AG10803 (cell line): ENCODE measurements at regions not wholly inside any gene's neighbourhood (a gene's known extent, or its start where the extent isn't known, plus 50 kb on each side); places are given as distances from the start of the nearest gene placed in this dataset.

ENCODE experiments used
- DNase-seq: peaks from one replicate; pipeline ENCODE4 v3.0.0; 2010; ENCODE audit warnings: low read depth
- H3K4me3 ChIP-seq: 2 replicates; pipeline ENCODE4 v1.5.1; 2011; ENCODE audit warnings: mild to moderate bottlenecking, low read length, control low read depth
- CTCF ChIP-seq: conservative IDR thresholded peaks from 2 replicates; pipeline ENCODE4 v1.5.1; 2011; ENCODE audit warnings: mild to moderate bottlenecking, low read length, control low read depth, inconsistent platforms

- no peak for TF ChIP-seq CTCF
- DNase-seq = no peak
- H3K4me3 ChIP-seq = no peak overlapping the region
These were observed 131.7 kb downstream of the TMEM114 start for GRCh38 chr16:8458481-8459046.

DNA sequence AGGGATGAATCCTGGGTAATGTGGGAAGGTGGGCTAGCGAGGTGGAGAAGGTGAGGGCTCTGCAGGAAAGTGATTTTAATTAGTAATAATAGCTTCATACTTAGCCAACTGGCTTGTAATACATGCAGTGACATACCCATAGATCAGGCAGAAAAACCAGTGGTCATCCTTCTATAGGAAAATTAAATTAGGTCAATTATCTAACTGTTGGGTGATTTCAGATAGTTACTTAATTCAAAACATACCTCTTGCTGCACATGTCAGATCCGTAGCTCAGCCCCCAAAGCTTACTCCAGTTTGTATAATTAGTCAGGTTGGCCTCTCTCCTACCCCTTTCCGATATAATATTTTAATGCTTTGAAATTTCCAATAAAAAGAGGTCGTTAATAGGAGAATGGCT, 137.0 kb downstream of the TMEM114 start:
- no peak for DNase-seq
- H3K4me3 ChIP-seq = no peak overlapping the region
- TF ChIP-seq CTCF = no peak

DNA sequence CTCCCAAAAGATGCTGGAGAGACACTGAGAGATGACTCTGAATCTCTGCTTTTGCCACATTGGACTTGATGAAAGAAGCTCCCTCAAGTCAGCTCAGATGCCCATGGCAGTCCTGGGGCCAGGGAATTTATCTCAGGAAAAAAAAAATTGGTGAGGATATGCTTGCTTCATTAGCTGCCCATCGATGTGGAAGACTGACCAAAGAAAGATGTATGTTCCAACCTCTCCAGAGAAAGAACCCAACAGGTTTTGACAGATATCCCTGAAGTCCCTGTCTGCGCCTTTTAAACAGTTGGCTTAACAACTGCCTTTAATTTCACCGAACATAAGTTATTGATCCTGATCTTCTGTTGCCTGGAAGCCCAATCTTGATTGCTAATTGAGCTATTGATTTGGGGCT, 137.4 kb downstream of the TMEM114 start:
- no peak for TF ChIP-seq CTCF
- DNase-seq = no peak
- no peak overlapping the region for H3K4me3 ChIP-seq

GRCh38 chr16:8436931-8437330, 153.4 kb downstream of the TMEM114 start:
- TF ChIP-seq CTCF = no peak
- DNase-seq = no peak
- H3K4me3 ChIP-seq = no peak overlapping the region

GRCh38 chr16:8431783-8432182, 158.5 kb downstream of the TMEM114 start:
- no peak for TF ChIP-seq CTCF
- no peak for DNase-seq
- no peak overlapping the region for H3K4me3 ChIP-seq

DNA sequence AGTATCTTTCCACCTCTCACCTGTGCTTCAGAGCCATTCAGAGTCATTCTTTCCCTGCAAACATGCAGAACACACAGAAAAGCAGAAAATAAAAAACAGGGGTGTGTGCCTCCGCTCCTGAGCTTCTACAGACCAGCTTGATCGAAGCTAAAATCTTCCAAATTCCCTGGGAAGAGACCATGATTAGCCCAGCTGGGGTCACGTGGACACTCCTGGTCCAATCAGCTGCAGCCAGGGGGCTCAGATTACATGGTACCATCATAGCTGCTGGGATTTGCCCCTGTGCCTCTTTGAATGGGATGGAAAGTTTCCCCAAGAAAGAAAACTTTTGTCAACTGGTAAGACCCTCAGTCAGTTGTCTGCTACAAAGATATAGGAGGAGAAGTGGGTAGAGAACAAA, 159.9 kb downstream of the TMEM114 start:
- no peak for DNase-seq
- no peak overlapping the region for H3K4me3 ChIP-seq

DNA sequence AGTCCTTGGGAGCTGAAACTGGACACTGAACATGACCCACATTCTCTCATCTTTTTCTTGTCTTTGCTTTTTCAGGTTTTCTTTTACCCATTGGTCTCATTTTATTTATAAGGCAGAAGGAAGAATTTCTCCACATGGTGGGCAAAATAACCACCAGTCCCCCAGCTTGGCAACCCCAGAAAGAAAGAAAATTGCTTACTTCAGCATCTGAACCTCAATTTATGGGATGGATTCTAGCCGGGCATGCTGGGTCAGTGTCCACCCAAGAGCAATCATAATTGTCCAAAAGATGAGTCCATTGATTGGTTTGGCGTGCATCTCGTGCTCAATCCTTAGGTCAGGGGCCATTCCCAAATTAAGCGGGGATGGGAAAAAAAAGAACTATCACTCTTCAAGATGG, 163.7 kb downstream of the TMEM114 start:
- H3K4me3 ChIP-seq = no peak overlapping the region
- no peak for TF ChIP-seq CTCF
- no peak for DNase-seq

More for the DNA sequence above, 159.9 kb downstream of the TMEM114 start:
- no peak for TF ChIP-seq CTCF
